ENCODE measurements at regions not wholly inside any gene's neighbourhood (a gene's known extent, or its start where the extent isn't known, plus 50 kb on each side); places are given as distances from the start of the nearest gene placed in this dataset.

DNA sequence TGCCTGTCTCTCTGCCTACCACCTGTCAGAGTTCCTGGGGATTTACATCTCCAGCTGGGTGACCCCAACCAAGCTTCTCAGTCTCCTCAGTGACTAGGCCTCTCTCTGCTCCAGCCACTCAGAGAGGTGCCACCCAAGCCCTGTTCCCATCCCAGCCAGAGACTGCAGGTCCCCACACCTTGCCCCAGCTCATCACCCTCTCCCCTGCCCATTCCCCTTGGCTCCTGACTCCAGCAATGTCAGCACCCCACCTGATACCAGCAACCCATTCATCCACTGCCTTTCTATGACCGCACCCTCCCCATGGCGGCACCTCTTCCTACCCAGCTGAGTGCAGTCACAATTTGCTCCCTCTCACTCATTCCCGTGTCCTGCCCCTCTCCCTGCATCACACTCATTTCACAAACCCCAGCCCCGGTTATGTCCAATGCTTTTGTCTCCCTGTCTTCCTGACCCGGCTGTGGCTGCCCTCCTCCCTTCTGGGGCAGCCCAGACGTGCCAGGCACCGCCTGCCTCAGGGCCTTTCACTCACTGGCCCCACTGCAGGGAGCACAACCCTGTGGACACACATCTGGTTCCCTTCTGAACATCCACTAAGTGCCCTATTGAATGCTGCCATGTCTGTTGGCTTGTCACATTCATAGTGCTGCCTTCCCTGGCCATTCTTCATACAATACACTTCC is 494.8 kb upstream of the HS6ST1 start:
- no peak for DNase-seq (ENCODE audit: low read depth in 2 of 2)

DNA sequence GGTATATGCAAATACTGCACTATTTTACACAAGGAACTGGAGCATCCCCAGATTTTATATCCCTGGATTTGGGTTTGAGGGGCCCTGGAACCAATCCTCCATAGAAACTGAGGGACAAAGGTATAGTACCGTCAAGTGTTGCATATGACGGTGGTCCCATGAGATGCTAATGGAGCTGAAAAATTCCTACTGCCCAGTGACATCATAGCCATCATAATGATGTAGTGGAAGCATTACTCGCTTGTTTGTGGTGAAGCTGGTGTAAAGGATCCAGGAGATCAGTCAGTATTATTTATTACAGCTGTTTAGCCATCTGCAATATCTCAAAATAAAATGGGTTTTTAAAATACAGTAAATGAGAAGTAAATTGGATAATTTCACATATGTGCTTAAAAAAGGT is 496.6 kb upstream of the HS6ST1 start:
- no peak for DNase-seq (ENCODE audit: low read depth in 2 of 2)

DNA sequence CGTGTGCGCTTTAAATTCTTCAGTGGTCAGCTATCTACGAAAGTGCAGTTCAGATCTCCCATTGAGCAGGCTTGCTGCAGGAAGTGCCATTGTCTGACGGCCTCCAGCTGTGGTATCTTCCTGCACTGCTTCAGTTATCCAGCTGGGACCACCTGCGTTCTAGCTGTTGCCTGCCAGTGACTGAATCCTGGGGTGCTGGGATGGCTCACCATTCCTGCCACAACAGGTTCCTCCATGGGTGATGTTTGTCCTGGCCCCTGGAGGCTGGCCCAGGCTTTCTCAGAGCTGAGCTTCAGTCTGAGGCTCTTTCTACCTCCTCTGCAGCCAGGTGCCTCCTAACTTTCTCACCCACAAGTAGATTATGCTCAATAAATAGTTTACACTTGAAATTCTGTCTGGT is 498.5 kb upstream of the HS6ST1 start:
- no peak for DNase-seq (ENCODE audit: low read depth in 2 of 2)

DNA sequence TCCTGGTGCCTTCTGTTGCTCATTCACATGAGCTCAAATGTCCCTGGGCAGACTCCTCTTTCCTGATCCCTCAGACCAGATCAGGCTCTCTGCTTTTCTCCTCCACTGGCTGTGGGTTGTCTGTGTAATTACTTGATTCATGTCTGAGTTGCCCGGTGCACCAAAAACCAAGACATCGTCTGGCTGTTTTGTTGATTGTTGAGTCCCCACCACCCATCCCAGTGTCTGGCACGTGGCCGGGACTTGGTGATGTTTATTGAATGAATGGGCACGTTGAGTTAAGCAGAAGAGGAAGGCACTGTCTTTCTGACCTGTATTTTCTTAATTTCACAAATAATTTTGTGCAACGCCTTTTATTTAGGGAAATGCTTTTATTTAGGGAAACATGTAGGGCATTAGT is 499.1 kb upstream of the HS6ST1 start:
- no peak for DNase-seq (ENCODE audit: low read depth in 2 of 2)

DNA sequence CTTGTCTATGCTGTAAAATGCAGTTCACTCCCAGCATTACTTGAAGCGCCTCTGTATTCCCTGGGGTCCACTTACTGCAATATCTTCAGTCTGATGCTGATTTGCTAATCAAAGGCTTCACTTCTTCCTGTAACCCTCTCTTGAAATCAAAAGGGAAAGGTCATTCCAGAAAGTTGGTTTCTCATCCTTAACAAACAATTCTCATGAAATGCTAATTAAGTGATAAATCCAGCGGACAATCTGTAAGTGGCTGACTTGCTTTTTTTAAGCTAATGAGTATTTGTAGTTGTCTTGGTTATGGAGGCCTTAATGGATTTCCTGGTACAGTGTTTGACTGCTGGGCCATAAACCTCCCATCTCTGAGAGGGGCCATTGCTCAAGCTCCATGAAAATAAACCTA is 499.6 kb upstream of the HS6ST1 start:
- DNase-seq (ENCODE audit: low read depth in 2 of 2), result no peak

DNA sequence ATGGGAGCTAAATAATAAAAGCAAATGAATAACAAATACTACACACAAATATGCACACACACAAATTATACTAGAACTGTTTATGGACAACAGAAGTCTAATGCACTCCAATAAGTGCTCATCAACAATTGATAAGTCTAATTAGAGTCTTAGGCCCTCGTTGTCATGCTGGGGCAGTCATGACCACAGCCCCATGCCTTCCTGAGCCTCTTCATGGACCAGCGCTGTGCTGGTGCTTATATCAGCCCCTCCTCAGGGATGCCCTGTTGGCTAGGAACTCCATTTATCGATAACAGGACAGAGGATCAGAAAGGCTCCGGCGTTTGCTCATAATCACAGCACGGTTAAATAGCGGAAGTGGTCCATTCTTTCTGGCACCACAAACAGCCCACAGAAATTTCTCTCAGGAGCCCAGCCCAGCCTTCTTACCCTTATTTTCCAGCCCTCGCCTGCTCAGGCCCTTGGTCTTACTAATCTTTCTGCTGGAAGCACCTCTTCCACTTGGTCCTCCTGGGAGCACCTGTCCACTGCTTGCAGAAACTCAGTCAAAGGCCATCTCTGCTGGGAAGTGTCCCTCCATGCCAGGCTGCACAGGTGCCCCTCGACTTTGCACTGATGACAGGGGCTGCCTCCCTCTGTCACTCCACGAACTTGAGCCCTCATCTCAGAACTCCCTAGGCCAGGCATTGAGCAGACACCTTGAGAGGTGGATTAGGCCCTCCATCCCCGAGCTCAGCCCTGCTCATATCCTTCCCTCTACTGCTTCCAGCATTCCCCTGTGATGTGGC is 500.2 kb upstream of the HS6ST1 start:
- DNase-seq (ENCODE audit: low read depth in 2 of 2), result no peak

DNA sequence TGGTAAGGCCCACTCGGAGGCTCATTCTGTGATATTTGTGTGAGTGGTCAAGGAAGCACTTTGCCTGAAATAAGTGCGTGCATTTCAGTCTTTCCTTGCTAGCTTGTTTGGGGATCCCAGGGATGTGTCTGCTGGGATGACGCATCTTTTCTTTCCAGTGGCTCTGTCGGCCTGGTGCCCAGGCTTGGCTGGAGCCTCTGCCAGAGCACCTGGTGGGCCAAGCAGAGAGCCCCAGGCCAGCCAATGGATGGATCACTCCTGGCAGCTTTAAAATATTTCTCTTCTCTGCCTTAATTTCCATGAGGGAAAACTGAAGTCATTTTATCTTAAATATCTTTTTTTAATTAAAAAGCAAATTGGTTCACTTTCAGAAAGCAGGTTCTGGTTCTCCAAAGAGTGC is 501.8 kb upstream of the HS6ST1 start:
- DNase-seq (ENCODE audit: low read depth in 2 of 2), result no peak

DNA sequence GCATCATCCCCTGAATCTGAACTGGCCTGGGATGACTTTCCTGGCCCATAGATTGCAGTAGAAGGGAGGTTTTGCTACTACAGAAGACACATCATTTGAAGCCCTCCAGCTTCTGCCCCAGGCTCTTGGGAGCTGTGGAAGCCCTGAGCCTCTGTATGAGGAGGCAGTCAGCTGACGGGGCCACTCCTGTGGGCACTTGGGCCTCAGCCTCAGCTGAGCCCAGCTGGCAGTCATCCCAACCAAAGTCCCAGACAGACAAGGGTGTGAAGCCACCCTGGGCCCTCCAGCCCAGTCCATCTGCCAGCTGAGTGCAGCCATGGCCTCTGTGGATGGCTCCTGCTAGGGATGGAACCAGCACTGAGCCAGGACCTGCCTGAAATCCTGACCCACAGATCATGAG is 502.3 kb upstream of the HS6ST1 start:
- DNase-seq (ENCODE audit: low read depth in 2 of 2), result no peak

DNA sequence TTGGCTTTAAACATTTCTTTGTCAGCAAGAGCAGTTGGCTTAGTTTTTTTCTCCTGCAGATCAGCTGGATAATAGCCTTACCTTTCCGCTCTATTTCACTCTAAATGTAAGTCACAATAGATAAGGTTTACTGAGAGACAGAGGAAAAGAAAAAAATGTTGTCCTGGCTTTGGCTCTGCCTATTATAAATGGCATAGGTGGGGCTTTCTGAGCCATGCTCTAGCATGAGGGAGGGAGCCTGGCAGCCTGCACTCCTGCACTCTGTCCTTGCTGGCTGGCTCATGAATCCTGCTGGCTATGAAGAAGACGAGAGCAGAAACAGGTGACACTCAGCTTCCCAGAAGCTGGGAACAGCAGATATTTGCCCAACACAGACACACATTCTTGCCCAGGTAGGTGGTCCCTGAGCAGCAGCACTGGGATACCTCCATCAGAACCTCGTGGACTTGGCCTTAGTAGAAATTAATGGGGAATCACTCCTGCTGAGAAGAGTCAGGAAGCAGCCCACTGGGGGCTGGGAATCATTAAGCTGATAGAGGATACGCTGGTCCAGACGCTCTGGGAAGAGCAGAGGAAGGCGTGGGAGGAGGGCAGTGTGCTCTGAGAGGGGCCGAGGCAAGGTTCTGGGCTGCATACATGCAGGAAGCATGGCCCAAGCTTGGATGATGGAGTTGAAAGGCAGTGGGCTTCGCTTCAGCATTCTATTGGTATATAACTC is 514.4 kb upstream of the HS6ST1 start:
- DNase-seq (ENCODE audit: low read depth in 2 of 2), result no peak

DNA sequence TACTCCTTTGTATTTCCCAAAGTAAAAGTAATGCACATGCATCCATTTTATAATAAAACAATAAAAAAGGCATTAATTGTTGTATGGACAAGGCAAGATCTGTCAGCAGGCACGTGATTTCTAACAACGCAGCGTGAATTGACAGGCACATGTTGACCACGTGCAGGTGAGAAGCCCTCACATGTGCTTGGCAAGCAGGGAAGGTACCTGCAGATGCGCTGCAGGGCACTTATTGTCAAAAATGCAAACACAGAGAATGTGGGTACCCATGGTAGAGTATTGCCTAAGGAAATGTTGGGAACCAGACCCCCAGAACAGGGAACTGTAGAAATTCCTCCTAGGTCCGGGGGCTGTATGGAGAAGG is 515.0 kb upstream of the HS6ST1 start:
- DNase-seq (ENCODE audit: low read depth in 2 of 2), result no peak

DNA sequence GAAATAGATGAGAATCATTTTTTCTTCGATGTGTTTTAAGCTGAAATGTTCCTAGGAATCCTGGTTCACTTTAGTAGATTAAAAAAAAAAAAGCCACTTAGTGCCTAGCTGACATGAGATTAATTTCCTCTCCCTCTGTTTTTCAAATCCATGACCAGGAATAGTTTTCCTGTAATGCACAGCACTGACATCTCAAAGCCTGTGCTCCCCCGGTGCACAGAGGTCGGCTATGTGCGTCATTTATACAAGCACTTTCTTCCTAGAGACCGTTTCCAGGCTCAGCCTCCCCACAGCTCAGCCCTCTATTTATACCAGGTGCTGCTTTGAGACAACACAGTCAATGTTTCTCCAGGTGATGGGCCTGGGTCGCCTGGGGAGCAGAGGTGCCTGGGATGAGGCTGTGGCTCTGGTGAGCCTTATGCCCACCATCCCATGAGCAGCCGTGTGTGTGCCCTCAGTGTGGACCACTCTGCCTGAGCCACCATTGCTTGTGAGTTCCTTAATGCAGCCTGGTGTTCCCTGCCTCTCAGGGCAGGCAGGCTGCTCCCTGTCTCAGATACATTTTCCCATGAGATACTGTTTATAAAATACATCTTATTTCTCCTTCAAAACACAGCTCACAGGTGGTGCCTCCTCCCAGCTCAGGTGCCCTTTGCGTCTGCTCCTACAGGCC is 515.7 kb upstream of the HS6ST1 start:
- DNase-seq (ENCODE audit: low read depth in 2 of 2), result no peak

DNA sequence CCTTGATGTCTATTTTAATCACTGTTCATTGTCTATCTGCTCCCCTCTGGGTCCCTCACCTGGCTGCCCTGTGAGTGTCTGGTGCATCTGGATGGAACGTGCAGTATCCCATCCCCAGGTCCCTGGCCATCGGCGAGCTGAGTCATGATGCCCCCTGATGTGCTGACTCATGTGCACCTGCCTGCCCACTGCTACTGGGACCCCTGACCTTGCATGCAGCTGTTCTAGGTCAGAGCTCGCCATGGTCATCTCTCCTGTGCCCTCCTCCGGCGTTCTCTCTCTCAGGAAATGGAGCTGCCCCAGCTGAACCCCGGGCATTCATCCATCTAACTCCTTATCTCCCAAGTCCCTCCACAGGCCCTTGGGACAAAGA is 516.2 kb upstream of the HS6ST1 start:
- no peak for DNase-seq (ENCODE audit: low read depth in 2 of 2)

DNA sequence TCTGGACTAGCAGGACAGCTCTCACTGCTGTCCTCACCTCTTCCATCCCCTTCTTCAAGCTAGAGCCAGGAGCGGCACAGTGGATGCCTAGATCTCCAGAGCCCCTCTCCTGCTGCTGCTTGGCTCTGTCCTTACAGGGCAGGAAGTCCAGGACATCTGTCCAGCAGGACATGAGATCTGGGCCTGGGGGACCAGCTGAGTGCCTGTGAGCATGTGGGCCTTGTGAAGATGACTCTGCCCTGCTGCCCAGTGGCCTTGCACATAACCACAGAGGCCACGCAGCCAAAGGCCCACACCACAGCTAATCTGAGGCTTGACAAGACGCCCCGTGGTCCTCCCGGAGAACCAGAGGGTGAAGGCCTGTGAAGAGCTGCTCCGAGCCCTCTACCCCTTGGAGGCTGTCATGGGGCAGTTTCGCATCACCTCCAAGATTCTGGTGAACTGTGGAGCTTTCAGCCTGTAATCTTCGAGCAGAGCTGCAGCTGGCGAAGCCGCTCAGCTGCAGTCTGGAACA is 516.7 kb upstream of the HS6ST1 start:
- DNase-seq (ENCODE audit: low read depth in 2 of 2), result no peak

DNA sequence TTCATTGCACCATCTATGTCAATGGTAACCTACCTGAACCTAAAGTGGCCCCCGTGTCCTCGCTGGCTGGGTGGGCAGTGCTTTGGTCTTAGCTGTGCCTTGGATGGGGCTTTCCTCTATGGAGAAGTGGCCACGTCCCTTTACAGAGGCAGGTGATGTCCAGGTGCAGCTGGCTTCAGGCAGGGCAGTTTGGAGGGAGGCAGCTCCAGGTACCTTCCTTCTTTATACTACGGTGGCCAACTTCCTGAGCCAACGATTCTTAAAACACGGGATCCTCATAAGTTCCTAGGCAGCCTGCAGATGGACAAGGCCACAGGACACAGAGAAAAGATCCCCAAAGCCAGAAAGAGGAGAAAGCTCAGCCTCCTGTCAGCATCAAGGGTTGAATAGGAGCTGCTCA is 517.3 kb upstream of the HS6ST1 start:
- no peak for DNase-seq (ENCODE audit: low read depth in 2 of 2)

DNA sequence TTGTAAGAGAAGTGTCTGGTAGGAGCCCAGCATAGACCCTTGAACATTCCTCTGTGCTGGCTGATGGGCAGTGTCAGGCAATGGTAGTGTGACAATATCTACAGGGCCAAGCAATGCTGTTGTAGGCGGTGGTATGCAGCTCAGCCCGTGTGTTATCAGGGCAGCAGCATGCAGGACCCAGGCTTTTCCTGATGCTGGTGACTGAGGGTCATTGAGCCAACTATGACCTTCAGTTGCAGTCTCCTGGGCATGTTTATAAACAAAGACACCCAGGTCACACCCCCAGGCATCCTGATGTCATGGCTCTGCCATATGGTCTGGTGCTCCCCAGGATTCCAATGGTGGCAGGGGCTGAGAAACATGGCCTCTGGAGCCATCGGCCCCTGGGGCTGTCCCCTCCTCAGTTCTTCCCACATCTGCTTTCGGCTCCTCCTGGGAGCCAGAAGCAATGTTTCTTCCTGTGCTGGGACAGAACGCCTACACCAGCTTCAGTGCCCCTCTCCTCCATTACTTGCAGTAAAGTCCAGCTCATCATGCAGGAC is 518.0 kb upstream of the HS6ST1 start:
- DNase-seq (ENCODE audit: low read depth in 2 of 2), result no peak

DNA sequence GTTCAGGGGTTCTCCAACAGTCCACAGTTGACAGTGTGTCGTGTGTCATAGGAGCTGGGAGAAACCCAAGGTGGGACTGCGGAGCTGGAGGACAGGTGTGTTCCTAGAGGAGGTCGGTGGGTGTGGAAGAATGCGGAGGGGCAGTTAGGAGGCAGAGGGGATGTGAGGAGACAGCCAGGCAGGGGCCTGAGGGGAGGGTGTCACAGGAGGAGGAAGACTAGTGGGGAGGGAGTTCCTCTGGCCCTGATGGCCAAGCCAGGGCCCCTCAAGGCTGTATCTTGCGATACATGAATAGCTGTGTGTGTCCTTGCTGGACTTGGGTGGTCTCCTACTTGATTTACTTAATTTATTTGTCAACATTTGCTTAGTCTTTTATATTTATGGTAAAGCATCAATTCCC is 519.6 kb upstream of the HS6ST1 start:
- DNase-seq (ENCODE audit: low read depth in 2 of 2), result no peak

DNA sequence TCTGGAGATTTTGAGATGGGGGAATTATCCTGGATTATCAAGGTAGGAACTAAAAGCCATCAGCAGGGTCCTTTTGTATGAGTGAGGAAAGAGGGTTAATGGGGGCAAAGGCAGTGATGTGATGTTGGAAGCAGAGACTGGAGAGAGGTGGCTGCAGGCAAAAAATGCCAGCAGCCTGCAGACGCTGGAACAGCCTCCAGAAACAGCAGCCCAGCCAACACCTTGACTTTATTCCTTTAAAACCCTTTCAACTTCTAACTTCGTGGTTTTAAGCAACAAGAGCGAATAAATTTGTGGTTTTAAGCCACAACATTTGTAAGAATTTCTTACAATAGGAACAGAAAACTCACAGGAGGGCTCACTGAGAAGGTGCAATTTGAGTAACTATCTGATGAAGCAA is 523.1 kb upstream of the HS6ST1 start:
- DNase-seq (ENCODE audit: low read depth in 2 of 2), result no peak

DNA sequence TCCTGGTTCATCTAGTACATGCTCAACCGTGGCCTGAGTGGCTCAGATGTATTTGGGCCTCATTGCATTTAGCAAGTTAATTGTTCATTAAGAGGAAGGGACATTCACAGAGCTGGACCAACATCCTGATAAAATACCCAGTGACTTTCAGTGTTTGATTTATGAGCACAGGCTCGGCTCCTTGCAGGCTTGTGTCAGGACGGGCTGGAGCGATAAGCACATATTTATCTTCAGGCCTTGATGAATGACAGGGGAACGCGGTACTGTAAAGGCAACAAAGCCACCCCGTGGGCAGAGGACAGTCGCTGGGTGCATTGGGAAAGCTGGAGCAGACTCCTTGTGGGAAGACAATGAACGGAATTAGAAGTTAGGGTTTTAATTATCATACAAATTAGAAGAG is 548.6 kb upstream of the HS6ST1 start:
- DNase-seq (ENCODE audit: low read depth in 2 of 2), result no peak

DNA sequence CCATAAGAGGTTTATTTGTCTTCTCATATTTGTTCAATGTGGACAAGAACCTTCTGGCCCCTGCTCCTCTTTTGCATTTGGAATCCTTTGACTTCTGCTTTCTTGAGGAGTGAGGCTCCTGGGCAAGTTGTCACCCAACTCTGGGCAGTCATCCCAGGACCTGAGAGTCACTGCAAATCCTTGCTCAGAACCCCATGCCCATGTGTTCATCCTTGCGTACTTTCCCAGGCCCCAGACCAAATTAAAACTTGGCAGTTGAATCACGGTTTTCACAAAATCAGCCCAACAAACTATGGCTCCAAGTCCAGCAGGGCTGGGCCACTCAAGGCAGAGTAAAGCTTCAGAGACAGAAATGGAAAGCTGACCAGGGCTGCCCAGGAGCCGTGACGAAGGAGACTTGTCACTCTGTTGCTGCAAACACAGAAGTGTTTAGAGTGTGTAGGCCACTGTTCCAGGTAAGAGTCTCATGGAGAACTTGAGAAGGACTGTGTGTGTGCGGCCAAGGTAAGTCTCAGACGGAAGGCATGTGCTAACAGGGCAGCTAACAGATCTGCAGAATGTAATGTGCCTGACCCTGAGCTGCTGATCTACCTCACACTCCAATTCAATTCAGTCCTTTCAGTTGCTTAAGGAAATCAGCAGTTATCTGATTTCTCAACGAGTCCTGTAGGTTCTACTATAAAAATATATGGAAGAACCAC is 549.4 kb upstream of the HS6ST1 start:
- DNase-seq (ENCODE audit: low read depth in 2 of 2), result no peak

DNA sequence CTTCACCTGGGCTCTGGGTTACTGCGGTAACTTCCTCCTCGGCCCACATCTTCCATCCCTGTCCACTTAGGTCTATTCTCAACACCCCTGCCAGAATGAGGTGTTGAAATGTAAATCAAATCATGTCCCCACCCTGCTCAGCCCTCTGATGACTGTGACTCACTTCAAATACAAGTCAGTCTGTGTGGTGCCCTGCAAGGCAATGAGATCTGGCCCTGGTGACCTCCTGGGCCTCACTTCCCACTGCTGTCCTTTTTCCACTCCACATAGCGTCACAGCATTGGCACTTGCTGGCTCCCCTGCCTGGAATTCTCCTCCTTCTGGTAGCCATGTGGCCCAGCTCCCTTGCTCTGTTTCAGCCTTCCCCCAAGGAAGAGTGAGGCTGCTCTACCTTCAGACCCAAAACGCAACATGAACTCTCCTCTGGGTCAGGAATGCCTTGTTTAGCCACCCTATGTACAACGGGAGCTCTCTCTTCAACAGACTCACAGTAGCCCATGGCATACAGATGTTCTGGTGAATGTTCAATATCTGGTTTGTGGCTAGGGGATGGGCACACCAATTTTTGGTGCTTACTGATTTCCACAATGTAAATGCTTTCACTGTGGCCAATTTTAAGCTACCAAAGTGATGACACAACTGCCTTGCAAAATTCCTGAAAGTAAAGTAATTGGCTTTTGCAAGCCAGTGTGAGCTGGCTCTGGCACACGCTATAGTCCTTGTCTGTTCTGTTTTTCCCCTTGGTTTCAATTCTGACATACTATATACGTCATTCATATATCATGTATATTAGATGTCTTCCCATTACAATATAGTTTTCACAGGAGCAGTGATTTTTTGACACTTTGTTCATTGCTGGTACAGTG is 550.3 kb upstream of the HS6ST1 start:
- DNase-seq (ENCODE audit: low read depth in 2 of 2), result no peak
